Keratinocyte (primary cell): ENCODE measurements at regions not wholly inside any gene's neighbourhood (a gene's known extent, or its start where the extent isn't known, plus 50 kb on each side); places are given as distances from the start of the nearest gene placed in this dataset.

Experiments
- DNase-seq: peaks from one replicate; pipeline ENCODE4 v3.0.0-alpha.2; 2011; ENCODE audit warnings: low read depth, missing footprints, low spot score
- FAIRE-seq: peaks from 2 replicates; lab custom pipeline; 2011; peaks lifted over from hg19 to GRCh38; lab: Jason Lieb, UNC
- H2AFZ ChIP-seq: 2 replicates; pipeline ENCODE4 v1.6.0; 2012; ENCODE audit warnings: low read length, control low read depth, inconsistent platforms; ENCODE audit not compliant: control insufficient read depth
- H3K27ac ChIP-seq: 2 replicates; pipeline ENCODE4 v1.5.1; 2011; ENCODE audit warnings: low read length; ENCODE audit not compliant: control insufficient read depth, insufficient read depth
- H3K27me3 ChIP-seq: 3 replicates; pipeline ENCODE4 v1.6.0; 2011; ENCODE audit warnings: low read length; ENCODE audit not compliant: control insufficient read depth, insufficient read depth; ENCODE audit errors: extremely low read depth
- H3K36me3 ChIP-seq, 2 experiments: 2 replicates in 1 of 2; 3 replicates in 1 of 2; pipeline ENCODE4 v1.5.1; 2011; ENCODE audit warnings: low read length in 2 of 2, mild to moderate bottlenecking in 1 of 2; ENCODE audit not compliant: control insufficient read depth in 2 of 2, insufficient read depth in 2 of 2; ENCODE audit errors: extremely low read depth in 1 of 2
- H3K4me1 ChIP-seq: 3 replicates; pipeline ENCODE4 v1.5.1; 2011; ENCODE audit warnings: low read length; ENCODE audit not compliant: control insufficient read depth, insufficient read depth; ENCODE audit errors: extremely low read depth
- H3K4me2 ChIP-seq: 3 replicates; pipeline ENCODE4 v1.6.0; 2011; ENCODE audit warnings: low read depth, low read length; ENCODE audit not compliant: control insufficient read depth, insufficient read depth; ENCODE audit errors: extremely low read depth
- H3K4me3 ChIP-seq, 3 experiments: fragments of 200-600 bp in 1 of 3; sonication (generic) in 1 of 3; 2 replicates in 2 of 3; 3 replicates in 1 of 3; pipeline ENCODE4 v1.5.1; 2011 to 2016; ENCODE audit warnings: low read length in 3 of 3, mild to moderate bottlenecking in 3 of 3, control low read depth in 2 of 3, inconsistent platforms in 1 of 3, low read depth in 1 of 3, mixed read lengths in 1 of 3, mixed run types in 1 of 3, moderate library complexity in 1 of 3; ENCODE audit not compliant: control insufficient read depth in 2 of 3, insufficient read depth in 2 of 3; ENCODE audit errors: extremely low read depth in 1 of 3
- H3K79me2 ChIP-seq: 2 replicates; pipeline ENCODE4 v1.6.0; 2012; ENCODE audit warnings: low read length; ENCODE audit not compliant: control insufficient read depth, insufficient read depth
- H3K9ac ChIP-seq: 3 replicates; pipeline ENCODE4 v1.6.0; 2011; ENCODE audit warnings: low read length; ENCODE audit not compliant: control insufficient read depth, insufficient read depth; ENCODE audit errors: extremely low read depth
- H3K9me1 ChIP-seq: 3 replicates; pipeline ENCODE4 v1.6.0; 2011; ENCODE audit warnings: low read length; ENCODE audit not compliant: control insufficient read depth, insufficient read depth; ENCODE audit errors: extremely low read depth
- H3K9me3 ChIP-seq: 2 replicates; pipeline ENCODE4 v1.5.1; 2012; ENCODE audit warnings: low read depth, low read length; ENCODE audit not compliant: control insufficient read depth
- H4K20me1 ChIP-seq: 3 replicates; pipeline ENCODE4 v1.6.0; 2011; ENCODE audit warnings: low read length; ENCODE audit not compliant: control insufficient read depth, insufficient read depth; ENCODE audit errors: extremely low read depth
- CTCF ChIP-seq, 3 experiments: IDR thresholded peaks in 1 of 3; conservative IDR thresholded peaks in 1 of 3; optimal IDR thresholded peaks in 1 of 3; 2 replicates in 2 of 3; 3 replicates in 1 of 3; pipeline versions ENCODE3 to v1.5.1; 2011; ENCODE audit warnings: low read length in 3 of 3, mild to moderate bottlenecking in 3 of 3, moderate library complexity in 2 of 3, control low read depth in 1 of 3, inconsistent platforms in 1 of 3; ENCODE audit not compliant: insufficient read depth in 2 of 3; ENCODE audit errors: extremely low read depth in 1 of 3
- EZH2 ChIP-seq: IDR thresholded peaks from one replicate; pipeline ENCODE4 v1.6.1; 2012; ENCODE audit warnings: inconsistent platforms, mild to moderate bottlenecking, low read length, moderate library complexity
- dilution Hi-C: fragments of 300-500 bp; cut with MboI; formaldehyde crosslinking; loops from one replicate; pipeline ENCODE4 v1.7.0; 2020; ENCODE audit warnings: low sequenced_read_pairs; ENCODE audit not compliant: extremely low pct_ligation_motif_present

DNA sequence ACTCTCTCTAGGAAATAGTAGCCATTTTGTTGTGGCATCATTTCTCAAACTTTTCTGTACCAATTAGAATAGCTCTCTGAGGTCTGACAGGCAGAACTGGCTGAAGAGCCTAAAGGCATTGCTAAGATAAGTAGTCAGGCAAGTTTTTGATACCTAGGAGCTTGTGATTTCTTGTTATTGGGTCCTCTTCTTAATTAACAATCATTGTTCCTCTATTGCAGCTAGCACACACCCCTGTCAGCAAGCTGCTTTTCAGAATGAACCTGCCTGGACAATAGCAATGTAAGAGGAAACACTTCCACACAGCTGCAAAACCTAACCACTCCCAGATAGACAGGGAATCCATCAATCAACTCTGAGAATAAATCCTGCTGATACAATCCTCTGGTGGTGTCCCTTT, 403.9 kb upstream of the TBL1XR1 start:
- Histone ChIP-seq H3K9me3 (no peaks in the 10 kb centered on the region), H3K4me2 (peak overlapping the region; percentile 4), H3K9me1 (no peaks in the 10 kb centered on the region), H3K27me3 (no peaks in the 10 kb centered on the region), H2AFZ (no peak overlapping the region), H3K79me2 (no peaks in the 10 kb centered on the region), H3K4me3 (no peak overlapping the region), H3K9ac (no peak overlapping the region), H3K4me1 (peaks cover 72% of the 10 kb centered on the region), H3K27ac (no peak overlapping the region), H4K20me1 (no peaks in the 10 kb centered on the region), H3K36me3 (no peaks in the 10 kb centered on the region)
- dilution Hi-C loops: no loop called here
- DNase-seq (no peak), FAIRE-seq (no peak)
- no peak for TF ChIP-seq CTCF (optimal IDR thresholded peaks at IDR 0.05 in 1 of 3, IDR thresholded peaks at IDR 0.05 in 1 of 3, conservative IDR thresholded peaks at IDR 0.05 in 1 of 3; ENCODE audit: extremely low read depth in 1 of 3, insufficient read depth in 2 of 3, low read length in 3 of 3)
- TF ChIP-seq EZH2: no peak

DNA sequence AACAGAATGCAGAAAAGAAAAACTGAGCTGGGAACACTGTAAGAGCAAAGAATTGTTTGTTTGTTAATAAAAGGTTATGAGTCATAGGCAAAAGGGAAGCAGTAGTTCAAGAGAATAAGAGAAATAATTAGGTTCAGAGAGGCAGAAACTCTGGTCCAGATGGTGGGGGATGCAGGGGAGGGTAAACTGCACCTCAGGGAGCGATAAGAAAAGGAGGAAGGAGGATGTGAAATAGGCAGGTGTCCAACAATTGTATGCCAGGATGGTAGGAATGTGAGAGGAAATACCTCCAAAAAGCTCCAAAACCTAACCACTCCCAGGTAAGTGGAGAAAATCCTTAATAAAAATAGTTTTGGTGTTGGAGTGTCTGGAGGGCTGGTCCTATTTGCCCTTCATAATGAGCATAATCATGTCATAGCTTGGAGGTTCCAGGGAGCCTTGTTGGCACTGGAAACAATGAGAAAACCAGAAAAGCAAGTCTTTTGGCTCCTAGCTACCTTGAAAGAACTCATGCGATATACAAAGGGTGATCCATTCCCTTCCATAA, 405.4 kb upstream of the TBL1XR1 start:
- no peak for TF ChIP-seq EZH2
- TF ChIP-seq CTCF (optimal IDR thresholded peaks at IDR 0.05 in 1 of 3, IDR thresholded peaks at IDR 0.05 in 1 of 3, conservative IDR thresholded peaks at IDR 0.05 in 1 of 3; ENCODE audit: extremely low read depth in 1 of 3, insufficient read depth in 2 of 3, low read length in 3 of 3): no peak
- Histone ChIP-seq H3K27ac (peak overlapping the region; percentile 27), H3K27me3 (no peaks in the 10 kb centered on the region), H3K4me2 (peak overlapping the region; percentile 60), H4K20me1 (no peaks in the 10 kb centered on the region), H2AFZ (peak overlapping the region; percentile 36), H3K9me3 (no peaks in the 10 kb centered on the region), H3K9ac (no peak overlapping the region), H3K9me1 (no peaks in the 10 kb centered on the region), H3K4me3 (no peak overlapping the region), H3K36me3 (no peaks in the 10 kb centered on the region), H3K4me1 (peaks cover 59% of the 10 kb centered on the region), H3K79me2 (no peaks in the 10 kb centered on the region)
- FAIRE-seq: peak; percentile 32
- dilution Hi-C loops: no loop called here
- no peak for DNase-seq
